ENCODE measurements at regions not wholly inside any gene's neighbourhood (a gene's known extent, or its start where the extent isn't known, plus 50 kb on each side); places are given as distances from the start of the nearest gene placed in this dataset.

DNA sequence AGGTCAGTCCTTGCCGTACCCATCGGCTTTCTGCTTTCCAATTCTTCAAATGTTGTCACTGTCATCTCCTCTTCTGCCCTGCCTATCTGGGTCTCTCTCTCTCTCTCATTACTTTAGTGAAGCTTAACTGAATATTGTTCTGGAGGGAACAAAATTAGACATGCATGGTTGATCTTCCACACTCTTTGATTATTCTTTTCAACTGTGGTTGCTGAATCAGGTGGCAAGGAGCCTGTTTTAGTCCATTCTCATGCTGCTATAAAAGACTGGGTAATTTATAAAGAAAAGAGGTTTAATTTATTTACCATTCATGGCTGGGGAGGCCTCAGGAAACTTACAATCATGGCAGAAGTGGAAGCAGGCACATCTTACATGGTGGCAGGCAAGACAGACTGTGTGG lies 157.9 kb downstream of the ARL4C start:
- no peak for DNase-seq (ENCODE audit: low read depth in 2 of 2)

DNA sequence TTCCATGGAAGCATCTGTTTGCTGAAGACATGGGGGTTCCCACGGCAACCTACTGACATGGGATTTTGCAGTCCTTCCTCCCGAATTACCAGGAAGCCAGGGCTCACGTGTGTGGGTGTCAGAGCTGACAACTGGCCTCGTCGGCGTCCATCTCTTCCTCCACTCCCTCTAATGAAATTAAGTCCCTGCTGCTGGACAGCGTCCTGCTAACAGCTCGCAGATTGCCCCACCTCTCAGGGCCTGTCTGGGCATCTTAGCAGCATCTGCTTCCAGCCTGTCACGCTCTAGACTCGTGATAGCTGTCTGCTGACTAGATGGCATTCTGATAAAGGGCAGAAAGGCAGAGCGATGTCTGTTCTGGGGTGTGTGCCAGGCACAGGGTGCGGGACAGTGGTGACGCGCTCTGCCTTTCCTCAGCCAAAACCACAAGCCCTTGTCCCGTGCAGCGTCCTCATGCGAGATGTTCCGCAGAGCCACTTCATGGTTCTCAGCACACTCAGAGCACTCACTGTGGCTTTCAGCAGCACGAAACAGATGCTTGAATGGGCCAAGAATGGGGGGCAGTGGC lies 161.1 kb downstream of the ARL4C start:
- peak; percentile 19 to 23 for DNase-seq (ENCODE audit: low read depth in 2 of 2)

DNA sequence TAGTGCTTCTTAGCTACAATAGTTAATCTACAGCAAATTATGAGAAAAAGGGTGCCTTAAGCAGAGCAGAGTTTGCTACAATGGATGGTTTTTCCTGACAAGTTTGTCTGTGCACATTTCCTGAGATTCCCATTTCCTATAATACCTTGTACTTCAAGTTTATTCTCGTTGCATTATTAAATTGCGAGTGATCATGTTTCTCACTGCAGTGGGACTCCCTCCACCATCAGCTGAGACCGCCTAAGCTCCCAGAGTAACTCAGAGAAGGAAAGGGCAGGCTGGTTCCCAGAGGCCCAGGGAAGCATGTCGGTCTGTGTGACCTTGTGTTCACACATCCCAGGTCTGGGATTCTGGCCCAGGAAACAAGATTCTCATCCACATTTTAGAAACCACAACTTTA lies 162.1 kb downstream of the ARL4C start:
- no peak for DNase-seq (ENCODE audit: low read depth in 2 of 2)

DNA sequence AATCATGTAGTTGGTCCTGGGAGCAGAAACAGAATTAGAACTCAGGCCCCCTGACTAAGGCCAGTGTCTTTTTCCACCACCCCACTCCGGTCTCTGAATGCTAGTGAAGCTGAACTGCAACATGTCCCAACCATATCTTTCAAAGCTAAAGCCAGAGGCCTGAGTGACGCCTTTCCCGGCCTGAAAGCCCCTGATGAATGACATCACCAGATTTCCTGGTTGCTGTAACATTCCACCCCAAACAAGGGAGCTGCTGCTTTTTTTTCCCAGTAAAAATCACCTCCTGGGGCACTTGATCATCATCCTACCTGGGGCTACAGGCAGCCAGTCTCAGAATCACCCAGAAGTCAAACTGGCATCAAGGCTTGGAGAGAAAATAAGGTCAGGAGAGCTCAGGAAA lies 162.7 kb downstream of the ARL4C start:
- DNase-seq (ENCODE audit: low read depth in 2 of 2), result no peak

- no peak for DNase-seq (ENCODE audit: low read depth in 2 of 2)
Measured at GRCh38 chr2:234333168-234334130, 163.4 kb downstream of the ARL4C start.

DNA sequence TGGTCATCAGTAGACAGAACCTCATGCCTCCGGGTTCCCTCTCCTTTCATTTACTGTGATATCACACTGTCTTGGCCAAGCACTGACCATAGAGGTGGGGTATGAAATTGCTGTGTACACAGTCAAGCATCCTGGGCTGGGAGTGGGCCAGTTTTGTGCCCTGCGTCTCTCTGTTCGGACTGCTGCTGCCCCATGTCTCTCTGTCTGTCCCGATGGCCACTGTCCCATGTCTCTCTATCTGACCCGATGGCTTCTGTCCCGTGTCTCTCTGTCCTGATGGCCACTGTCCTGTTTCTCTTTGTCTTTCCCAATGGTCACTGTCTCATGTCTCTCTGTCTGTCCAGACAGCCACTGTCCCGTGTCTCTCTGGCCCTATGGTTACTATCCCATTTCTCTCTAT lies 164.9 kb downstream of the ARL4C start:
- DNase-seq (ENCODE audit: low read depth in 2 of 2), result no peak

GRCh38 chr2:234331566-234331965 lies 165.3 kb downstream of the ARL4C start:
- no peak for DNase-seq (ENCODE audit: low read depth in 2 of 2)

DNA sequence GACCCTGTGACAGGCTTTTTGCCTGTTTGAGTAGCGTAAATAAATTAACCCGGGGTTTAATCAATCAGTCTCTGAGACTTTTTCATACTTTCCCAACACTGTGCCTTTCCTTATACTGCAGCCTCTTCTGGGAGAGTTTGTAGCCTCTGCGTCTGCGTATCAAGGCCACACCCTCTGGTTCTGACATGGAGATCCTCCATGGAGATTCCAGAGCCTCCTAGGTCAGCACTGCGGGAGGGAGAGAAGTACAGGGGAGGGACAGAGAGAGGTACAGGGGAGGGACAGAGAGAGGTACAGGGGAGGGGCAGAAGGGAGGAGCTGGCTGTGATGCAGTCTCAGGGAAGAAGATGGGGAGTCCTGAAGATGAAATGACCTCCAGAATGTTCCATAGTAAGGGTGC lies 166.0 kb downstream of the ARL4C start:
- no peak for DNase-seq (ENCODE audit: low read depth in 2 of 2)

GRCh38 chr2:234329202-234329960 lies 167.5 kb downstream of the ARL4C start:
- DNase-seq (ENCODE audit: low read depth in 2 of 2), result no peak

GRCh38 chr2:234328444-234328990 lies 168.4 kb downstream of the ARL4C start:
- DNase-seq (ENCODE audit: low read depth in 2 of 2), result no peak

DNA sequence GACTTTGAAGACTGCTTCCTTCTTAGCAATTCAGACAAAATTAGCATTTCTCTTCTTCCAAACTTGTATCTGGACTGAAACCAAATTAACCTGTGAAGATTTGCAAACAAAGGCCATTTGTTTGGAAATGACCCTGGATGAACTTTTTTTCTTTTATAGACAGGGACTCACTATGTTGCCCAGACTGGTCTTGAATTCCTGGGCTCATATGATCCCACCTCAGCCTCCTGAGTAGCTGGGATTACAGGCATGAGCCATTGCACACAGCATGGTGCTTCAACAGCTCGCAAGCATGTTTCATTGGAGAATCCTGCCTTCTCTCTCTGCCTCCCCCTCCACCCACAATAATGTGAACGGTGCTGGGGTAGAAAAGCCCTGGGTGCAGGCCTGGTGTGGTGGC lies 170.2 kb downstream of the ARL4C start:
- no peak for DNase-seq (ENCODE audit: low read depth in 2 of 2)

DNA sequence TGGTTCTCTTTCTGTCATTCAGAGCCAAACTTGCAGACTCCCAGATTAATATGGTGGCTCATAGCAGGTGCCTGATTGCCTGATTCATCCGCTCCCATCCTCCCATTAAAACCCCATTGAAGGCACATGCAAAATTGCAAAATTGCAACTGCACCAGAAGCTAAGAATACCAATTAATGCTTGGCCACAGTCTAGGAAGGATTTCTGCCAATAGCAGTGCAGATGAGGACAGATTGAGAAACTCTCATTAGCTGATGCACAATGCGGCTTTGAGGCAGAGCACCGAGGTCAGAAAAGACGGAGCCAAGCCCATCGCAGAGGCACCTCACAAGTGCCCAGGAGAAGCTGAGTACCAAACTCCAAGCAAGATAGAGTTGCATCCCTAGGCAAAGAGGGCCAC lies 172.8 kb downstream of the ARL4C start:
- no peak for DNase-seq (ENCODE audit: low read depth in 2 of 2)

- DNase-seq (ENCODE audit: low read depth in 2 of 2), result no peak
Measured at GRCh38 chr2:234322766-234323465, 174.0 kb downstream of the ARL4C start.

DNA sequence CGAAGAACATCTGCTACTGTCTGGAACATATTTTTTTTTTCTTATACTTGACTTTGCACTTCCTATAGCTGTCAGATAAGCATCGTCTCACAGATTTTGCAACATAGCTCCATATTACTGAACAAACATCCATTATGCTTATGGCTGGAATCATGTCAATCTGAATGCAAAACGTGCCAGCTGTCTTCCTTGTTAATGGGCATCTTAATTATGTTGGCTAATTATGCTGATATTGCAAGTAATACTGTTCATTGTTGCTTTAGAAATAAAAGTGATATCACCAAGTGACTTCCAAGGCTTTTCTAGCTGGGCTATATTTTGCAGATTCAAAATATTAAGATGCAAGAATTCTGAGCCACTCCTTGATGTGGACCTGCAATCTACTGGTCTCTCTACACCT lies 176.8 kb downstream of the ARL4C start:
- DNase-seq (ENCODE audit: low read depth in 2 of 2), result no peak

- no peak for DNase-seq (ENCODE audit: low read depth in 2 of 2)
Measured at GRCh38 chr2:234318361-234318760, 178.5 kb downstream of the ARL4C start.

DNA sequence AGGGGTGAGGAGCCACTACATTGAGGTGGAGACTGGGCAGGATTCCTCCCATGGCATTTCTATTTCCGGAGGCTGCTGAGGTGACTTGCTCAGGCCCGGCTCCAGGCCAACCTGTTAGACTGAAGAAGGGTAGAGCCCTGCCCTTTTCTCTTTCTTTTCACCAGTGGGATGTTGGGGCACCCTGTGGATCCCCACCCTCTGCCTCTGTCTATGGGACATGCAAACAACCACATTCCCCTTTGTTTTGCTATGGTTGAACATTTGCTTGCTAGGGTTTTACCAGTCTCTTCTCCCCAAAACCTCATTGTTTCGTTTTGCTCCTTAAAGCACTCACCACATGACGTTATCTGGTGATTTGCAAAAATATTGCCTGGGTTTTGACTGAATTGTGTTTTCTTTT lies 183.3 kb downstream of the ARL4C start:
- DNase-seq (ENCODE audit: low read depth in 2 of 2), result no peak

DNA sequence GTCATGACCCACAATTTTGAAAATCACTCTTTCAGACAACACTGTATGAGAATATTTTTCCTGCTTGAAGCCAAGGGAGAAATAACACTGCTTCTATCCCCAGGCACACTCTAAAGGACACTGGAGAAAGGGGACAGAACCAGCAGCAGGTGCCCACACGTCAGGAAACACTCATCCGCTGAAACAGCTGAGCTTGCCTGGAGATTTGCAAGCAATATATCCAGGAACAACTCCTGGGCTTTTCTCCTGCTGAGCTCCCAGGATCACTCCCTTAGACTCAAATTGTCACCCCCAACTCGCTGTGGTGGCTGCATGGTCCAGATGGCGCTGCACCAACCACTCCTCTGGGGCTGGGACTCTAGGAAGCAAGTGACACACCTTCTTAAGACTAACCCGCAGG lies 186.7 kb downstream of the ARL4C start:
- no peak for DNase-seq (ENCODE audit: low read depth in 2 of 2)

DNA sequence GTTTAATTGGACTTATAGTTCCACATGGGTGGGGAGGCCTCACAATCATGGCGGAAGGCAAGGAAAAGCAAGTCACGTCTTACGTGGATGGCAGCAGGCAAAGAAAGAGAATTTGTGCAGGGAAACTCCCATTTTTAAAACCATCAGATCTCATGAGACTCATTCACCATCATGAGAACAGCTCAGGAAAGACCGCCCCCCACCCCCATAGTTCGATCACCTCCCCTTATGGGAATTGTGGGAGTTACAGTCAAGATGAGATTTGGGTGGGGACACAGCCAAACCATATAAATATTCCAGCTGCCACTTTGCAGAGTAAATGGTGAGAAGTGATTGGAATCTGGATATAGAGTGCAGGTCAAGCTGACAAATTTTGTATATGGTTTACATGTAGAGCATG lies 187.4 kb downstream of the ARL4C start:
- no peak for DNase-seq (ENCODE audit: low read depth in 2 of 2)

GRCh38 chr2:234308813-234309195 lies 188.1 kb downstream of the ARL4C start:
- peak in 1 of 2 donors; percentile 46 for DNase-seq (ENCODE audit: low read depth in 2 of 2)

- no peak for DNase-seq (ENCODE audit: low read depth in 2 of 2)
Measured at GRCh38 chr2:234308073-234308812, 188.6 kb downstream of the ARL4C start.
